SHP77 treated with DMSO at 0.1 percent for 48 hours (cell line): ENCODE measurements at regions not wholly inside any gene's neighbourhood (a gene's known extent, or its start where the extent isn't known, plus 50 kb on each side); places are given as distances from the start of the nearest gene placed in this dataset.

Source experiments
- DNase-seq: peaks from one replicate; lab custom pipeline; 2025; lab: John Stamatoyannopoulos, UW

DNA sequence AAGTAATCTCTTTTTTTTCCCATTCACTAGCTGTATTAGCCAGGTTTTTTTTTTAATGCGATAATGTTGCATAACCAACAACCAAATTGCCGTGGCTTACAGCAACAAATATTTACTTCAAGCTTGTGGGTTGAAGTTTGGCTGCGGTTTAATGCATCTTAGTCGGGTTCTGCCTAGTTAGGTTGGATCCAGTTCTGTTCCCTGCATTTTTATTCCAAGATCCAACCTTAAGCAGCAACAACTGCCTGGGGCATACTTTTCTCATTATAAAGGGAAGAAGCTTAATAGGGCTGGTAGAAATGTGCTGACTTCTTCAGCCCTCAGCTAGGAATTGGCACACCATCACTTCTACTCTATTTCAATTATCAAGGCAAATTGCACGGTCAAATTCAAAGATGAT lies 1115.5 kb upstream of the AUTS2 start:
- no peak for DNase-seq

DNA sequence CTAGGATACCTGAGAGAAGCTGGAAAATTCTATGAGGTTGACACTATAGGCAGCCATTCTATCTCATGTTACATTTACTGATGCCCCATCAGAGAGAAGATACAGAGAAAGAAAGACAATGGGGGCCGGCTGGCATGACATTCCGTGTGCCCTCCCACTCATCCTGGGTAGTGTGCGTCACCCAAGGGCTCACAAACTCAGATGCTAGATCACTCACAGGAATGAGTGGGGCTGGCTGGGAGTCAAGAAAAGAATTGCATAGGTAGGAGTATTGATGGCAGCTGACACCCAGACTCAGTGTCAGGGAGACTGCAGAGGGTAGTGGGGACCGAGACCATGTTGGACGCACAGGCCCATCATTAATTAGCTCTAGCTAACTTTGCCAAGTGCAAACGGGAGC lies 1113.5 kb upstream of the AUTS2 start:
- DNase-seq = no peak

DNA sequence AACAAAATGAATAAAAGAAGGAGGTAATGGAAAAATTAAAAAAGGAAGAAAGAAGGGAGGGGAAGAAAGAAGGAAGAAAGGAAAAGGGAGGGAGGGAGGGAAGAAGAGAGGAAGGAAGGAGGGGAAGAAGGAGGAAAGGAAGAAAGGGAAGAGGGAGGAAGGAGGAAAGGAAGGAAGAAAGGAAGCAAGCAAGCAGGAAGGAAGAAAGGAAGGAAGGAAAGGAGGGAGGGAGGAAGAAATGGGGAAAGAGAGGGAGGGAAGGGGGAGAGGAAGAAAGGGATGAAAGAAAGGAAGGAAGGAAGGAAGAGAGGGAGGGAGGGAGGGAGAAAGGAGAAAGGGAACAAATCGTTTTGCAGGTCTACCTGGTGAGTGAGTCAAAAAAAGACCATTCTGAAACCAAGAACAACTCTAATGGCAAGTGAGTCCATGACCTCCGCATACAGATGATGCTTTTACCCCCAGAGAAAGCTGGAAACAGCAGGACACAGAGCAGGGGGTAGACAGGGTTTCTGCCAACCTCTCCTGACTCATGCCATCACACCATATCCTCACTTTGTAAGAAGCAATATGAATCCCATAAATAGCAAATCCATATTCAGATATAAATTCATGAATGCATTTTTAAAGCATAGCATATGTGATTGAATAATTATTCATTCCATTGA lies 1112.9 kb upstream of the AUTS2 start:
- no peak for DNase-seq

DNA sequence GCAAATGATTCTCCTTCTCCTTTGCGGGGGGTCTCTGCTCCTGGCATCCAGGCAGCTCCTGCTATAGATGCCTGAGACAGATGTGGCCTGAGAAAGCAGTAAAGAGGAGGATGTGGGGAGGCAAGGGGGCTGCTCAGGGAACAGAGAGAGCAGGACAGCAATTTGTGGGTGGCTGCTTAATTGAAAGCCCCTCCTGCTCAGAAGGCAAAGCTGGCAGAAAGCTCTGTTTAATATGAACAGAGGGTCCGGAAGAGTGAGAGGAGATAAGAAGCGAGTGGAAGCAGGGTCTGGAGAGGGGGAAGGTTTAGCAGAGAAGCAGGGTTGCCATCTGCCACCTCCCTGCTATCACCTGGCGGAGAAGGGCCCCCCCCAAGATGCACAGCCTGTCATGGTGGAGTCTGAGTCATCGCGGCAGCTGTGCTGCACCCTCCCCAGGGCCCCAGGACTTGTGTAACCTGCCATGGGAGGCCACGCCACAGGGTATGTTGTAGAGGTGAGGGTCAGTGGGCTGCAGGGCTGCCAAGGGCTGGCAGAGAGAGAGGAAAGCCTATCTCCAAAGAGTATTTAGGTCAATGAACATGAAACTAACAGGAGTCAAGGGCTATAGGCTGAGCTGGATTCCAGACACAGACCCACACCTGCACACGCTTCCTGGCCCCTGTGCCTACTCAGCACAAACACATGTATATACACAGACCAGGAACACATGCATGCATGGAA lies 1109.8 kb upstream of the AUTS2 start:
- no peak for DNase-seq

DNA sequence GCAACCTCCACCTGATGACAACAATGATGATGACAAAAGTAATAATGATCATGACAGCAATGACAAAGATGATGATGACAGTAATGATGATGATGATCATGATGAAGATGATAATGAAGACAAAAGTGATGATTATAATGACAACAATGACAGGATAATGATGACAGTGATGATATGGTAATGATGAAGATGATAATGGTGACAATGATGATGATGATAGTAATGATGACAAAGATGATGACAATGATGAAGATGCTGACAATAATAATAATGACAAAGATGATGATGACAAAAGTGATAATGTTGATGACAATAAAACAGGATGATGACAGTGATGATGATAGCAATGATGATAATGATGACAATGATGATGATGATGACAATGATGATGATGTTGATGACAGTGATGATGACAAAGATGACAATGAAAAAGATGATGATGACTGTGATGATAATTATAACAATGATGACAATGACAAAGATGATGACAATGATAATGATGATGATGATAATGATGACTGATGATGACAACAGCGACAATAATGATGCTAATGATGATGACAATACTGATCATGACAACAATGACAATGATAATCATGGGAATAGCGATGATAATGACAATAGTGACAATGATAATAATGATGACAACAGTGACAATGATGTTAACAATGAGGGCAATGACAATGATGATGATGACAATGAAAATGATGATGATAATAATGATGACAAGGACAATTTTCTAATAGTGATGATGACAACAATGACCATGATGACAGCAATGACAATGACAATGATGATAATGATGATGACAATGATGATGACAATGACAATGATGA lies 1106.5 kb upstream of the AUTS2 start:
- no peak for DNase-seq

DNA sequence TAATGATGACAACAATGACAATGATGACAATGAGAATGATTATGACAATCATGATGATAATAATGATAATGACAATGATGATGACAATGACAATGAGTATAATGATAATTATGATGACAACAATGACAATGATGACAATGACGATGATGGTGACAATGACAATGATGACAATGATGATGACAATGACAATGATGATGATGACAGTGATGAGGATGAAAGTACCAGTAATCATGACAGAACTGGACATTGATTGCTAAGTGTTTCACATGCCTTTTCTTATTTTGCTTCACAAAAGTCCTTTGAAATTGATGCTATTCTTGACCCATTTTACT lies 1106.0 kb upstream of the AUTS2 start:
- DNase-seq = no peak

DNA sequence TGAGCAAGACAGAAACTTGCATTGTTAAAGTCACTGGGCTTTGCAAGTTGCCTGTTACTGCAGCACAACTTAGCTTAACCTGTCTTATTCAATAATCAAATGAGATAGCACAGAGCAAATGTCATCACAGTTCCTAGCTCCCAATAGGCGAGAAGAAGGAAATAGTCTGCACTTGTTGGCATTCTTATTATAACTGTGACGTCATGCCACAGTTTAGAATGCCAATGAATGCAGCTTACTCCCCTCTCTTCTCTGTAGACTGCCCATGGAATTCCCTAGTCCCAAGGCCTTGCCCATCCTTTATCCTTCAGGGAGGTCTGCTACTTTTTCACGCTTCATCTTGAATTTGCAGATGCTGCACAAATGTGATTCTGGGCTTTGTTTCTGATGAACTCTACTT lies 1094.9 kb upstream of the AUTS2 start:
- no peak for DNase-seq

DNA sequence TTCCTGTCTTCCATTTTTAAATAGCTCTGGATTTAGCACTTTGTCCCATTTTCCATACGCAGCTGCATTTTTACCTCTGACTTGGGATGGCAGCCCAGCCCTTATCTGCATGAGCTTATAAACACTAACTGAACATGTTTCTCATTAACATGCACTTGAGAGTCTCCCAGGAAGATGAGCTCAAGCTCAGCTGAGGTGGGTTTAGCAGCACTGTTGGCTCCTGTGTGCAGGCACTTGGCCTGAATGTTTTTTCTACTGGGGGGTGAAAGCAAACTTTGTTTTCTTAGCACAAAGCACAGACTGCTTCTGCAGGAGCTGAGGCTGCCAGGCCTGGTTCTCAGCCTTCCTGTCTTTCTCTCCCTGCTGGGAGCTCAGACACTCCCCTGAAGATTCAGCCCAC lies 1093.6 kb upstream of the AUTS2 start:
- DNase-seq = no peak

DNA sequence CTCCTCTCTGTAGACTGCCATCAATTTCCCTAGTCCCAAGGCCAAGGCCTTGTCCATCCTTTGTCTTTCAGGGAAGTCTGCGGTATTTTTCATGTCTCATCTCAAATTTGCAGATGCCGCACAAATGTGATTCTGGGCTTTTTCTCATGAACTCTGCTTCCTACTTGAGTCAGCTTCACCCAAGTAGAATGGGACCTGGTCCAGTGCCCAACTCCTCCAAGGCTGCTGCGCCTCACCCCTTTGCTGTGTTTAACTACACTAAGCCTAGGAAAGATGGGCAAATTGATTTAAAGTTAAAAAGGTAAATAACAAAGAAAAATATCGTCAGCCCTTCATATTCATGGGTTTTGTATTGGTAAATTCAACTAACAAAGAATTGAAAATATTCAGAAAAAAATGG lies 1092.6 kb upstream of the AUTS2 start:
- DNase-seq = no peak

DNA sequence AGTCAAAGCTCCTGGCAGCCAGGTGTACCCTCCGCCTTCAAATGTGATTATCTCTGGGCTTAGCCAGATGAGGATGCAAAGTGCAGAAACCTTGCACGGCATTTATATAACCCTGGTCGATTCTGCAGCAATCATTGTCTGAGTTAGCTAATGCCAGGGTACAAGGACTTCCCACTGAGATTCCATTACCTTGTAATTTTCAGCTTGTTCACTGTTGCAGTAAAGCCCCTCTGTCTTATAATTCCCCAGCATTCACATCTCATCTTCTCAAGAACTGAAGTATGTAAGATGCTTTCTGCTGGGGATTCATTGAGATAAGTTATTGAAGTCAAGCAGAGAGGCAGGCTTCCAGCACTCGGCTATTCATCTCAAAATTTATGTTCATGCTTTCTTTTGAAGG lies 1090.6 kb upstream of the AUTS2 start:
- DNase-seq = no peak

DNA sequence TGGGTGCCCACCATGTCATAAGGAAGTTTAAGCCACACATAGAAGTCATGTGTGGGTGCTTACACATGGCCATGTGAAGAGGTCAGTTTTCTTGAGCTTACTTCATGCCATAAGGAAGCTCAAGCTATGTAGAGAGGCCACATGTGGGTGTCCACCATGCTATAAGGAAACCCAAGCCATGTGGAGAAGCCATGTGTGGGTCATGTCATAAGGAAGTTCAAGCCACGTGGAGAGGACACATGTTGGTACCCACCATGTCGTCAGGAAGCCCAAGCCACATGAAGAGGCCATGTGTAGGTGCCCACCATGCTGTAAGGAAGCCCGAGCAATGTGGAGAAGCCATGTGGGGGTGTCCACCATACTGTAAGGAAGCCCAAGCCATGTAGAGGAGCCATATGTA lies 1089.2 kb upstream of the AUTS2 start:
- DNase-seq = no peak

DNA sequence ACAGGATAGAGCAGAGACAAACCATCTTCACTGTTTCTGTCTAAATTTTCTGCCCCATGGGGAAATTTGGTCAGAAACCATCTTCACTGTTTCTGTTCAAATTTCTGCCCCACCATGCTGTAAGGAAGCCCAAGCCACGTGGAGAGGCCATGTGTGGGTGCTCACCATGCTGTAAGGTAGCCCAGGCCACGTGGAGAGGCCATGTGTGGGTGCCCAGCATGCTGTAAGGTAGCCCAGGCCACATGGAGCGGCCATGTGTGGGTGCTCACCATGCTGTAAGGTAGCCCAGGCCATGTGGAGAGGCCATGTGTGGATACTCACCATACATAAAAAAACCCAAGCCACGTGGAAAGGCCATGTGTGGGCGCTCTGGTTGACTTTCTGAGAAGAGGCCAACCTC lies 1088.7 kb upstream of the AUTS2 start:
- DNase-seq = no peak

DNA sequence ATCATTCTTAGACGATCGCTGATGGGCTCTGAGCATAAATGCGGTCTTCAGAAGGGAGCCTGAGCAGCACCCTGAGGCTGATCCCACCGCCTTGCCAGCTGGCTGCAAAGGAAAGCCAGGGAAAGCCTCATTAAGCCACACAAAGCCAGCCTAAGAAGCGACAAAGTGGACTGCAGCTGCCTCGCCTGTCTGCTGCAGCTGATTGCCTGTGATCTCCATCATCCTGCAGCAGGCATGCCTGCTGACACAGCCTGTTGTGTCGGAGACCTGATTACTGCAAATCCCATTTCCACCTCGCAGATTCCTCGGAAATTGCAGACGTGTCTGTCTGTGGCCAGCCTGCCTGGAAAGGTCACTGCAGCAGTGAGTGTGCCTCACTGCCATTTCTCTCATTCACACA lies 1087.0 kb upstream of the AUTS2 start:
- DNase-seq = no peak

DNA sequence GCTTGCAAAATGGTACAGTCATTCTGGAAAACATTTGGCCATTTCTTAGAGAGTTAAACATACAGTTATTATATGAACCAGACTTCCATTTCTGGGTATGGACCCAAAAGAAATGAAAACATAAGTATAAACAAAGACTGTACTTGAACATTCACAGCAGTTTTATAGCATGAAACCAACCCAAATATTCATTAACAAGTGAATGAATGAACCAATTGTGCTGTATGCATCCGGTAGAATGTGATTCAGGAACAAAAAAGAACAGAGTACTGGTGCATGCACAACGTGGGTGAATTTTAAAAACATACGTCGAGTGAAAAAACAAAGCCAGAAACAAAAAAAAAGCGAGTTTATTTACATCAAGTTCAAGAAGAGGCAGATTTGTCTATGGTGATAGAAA lies 1085.8 kb upstream of the AUTS2 start:
- DNase-seq = no peak

DNA sequence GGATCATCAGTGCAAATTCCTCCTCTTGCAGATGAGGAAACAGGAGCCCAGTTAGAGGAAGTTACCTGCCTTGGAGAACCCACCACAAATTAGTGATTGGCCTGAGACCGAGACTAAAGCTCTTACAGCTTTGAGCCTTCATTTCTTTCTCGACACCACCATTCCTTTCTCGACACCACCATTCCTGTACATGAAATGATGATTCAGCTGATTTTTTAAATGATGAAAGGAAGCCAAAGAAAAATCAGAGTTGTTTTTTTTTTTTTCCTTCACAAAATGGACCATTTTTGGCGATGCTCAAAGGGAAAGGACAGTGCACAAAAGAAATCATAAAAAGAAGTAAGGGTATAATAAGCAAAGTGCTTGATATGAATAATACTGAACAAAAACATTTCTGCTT lies 1080.2 kb upstream of the AUTS2 start:
- DNase-seq = no peak

DNA sequence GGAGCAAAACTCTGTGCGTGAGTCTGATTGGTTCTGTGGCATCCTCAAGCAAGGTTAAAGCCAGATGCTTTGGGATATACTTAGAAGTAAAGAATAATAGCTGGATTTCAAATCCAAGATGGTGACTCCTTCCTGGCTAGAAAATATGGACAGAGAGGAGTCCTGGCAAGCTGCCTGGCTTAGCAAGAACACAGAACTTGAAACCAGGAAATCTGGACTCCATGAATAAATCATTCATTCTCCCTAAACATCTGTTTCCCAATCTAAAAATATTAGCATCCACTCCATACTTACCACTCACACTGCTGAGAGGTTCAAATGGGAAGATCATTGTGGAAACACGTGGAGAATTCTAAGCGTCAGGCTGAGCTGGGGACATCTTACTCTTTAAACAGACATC lies 1074.1 kb upstream of the AUTS2 start:
- no peak for DNase-seq

DNA sequence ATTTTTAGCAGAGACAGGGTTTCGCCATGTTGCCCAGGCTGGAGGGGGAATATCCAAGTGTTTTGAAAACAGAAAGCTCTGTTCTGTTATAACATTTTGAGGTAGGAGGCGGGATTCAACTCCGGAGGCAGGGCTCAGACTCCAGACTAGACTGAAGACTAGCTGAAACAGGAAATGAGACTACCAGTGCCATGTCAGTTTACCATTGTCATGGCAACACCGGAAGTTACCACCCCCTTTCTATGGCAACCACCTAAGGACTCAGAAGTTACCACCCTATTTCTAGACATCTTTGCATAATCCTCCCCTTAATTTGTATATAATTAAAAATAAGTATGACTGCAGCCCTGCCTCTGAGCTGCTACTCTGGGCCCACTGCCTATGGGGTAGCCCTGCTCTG lies 1069.1 kb upstream of the AUTS2 start:
- no peak for DNase-seq

DNA sequence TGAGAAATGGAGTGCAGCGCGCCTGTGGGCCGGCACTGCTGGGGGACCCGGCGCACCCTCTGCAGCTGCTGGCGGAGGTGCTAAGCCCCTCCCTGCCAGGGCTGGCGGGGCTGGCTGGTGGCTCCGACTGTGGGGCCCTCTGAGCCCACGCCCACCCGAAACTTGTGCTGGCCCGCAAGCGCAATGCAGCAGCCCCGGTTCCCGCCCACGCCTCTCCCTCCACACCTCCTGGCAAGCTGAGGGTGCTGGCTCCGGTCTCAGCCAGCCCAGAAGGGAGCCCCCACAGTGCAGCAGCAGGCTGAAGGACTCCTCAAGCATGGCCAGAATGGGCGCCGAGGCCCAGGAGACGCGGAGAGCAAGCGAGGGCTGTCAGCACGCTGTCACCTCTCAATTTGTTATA lies 1063.0 kb upstream of the AUTS2 start:
- DNase-seq = no peak

DNA sequence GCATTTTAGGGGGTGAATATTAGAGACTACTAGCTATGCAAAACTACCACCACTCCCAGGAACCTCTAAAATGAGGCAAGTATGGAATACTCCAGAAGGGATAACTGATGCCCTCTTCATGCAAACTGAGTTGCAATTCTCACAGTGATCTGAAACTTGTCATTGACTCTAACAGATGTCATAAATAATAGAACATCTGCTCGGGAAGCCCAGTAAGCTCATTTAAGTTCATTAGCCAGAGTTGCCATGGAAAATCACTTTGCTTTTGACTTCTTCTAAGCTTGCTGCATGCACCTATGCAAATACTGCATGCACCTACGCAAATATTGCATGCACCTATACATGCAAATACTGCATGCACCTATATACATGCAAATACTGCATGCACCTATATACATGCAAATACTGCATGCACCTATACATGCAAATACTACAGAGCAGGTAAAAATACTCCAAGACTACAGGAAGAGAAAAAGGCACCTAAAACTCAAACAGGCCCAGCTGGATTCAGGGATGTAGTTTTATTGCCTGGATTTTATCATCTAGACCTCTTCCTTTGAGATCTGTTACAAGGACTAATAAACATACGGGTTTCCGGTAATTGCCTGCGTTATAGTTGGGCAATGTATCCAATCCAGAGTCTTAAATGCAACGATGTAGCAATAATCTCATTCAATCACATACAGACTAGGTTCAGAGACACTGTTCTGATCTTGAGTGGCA lies 1061.1 kb upstream of the AUTS2 start:
- DNase-seq = no peak

DNA sequence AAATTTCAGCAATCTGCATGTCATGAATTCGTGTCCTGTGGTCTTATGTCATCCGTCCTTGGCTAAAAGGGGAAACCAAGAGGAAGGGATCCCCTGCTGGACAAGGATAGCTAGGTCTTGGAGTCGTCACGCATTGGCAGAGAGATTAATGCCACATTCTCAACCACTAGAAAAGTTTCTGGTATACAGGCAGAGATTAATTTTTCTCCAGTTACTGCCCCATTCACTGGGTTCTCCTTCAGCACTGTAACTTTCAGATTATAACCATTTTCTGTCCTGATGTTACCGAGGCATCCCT lies 1060.6 kb upstream of the AUTS2 start:
- no peak for DNase-seq

DNA sequence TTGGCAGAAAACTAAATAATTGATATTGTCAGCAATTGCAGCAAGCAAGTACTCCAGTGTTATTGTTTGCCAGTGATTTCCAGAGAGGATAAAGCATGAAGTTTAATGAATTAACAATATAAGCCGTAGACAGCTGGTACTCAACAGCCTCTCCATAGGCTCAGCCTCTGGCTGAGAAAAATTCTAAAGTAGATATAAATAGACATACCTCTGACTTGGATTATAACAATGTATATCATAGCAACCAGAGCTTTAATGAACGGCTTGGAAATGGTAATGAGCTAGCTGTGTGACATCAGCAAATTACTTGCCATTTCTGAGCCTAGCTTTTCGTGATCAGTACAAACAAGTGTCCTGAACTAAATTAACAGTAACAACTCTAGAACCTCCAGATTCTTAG lies 1055.4 kb upstream of the AUTS2 start:
- DNase-seq = no peak

DNA sequence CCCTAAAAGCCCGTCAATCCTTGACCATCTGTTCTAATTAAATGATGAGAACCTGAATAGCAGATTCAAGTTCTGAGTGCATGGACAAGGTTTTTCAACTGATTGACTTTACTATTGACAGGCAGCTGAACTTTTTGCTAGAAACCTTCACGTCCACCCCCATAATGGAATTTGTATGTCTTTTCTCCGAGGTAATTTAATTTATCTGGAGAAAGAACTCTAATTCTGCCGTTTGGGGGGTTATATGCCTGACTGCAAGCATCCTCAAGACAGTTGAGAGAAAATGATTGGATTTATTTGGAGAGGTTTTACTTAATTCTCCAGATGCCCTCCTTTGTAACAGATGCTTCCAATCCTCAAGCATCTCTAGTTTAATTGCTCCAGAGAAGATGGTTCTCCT lies 1053.4 kb upstream of the AUTS2 start:
- DNase-seq = no peak

DNA sequence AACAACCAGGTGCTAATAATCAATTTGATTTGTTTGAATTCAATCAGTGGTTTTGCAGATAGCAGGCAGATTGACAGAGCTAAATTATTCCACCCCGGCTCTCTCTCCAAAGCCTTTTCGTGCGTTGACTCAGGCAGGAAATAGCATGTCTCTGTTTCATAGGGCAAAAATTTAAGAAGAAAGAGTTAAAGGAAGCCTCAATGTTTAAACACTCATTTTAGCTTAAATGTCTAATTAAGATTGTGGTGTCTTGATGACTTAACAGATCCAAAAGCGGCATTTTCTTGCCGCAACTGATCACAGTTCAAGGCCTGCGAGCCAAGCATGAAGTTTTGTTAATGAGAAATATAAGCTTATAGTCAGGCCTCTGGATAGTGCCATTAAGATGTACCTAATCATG lies 1051.1 kb upstream of the AUTS2 start:
- no peak for DNase-seq
